K562 (cell line): ENCODE measurements at regions not wholly inside any gene's neighbourhood (a gene's known extent, or its start where the extent isn't known, plus 50 kb on each side); places are given as distances from the start of the nearest gene placed in this dataset.

Experiments
- ATF3 ChIP-seq, 2 experiments: fragments of 450-650 bp in 1 of 2; sonication (generic) in 1 of 2; formaldehyde crosslinking in 1 of 2; IDR thresholded peaks in 1 of 2; conservative IDR thresholded peaks in 1 of 2; 2 replicates each; pipeline versions ENCODE4 v1.6.1 to v1.8.1; 2016 to 2023; ENCODE audit warnings: mild to moderate bottlenecking in 2 of 2, moderate library complexity in 2 of 2, inconsistent platforms in 1 of 2, missing genetic modification reagents in 1 of 2
- C11orf30 ChIP-seq: fragments of 450-650 bp; IDR thresholded peaks from 2 replicates; pipeline ENCODE4 v1.6.1; 2016; ENCODE audit warnings: low read depth, mild to moderate bottlenecking
- ETS1 ChIP-seq: conservative IDR thresholded peaks from 2 replicates; pipeline ENCODE4 v1.6.1; 2011; ENCODE audit warnings: low read depth, mild to moderate bottlenecking, low read length; ENCODE audit not compliant: control insufficient read depth
- FIP1L1 ChIP-seq: fragments of 200-400 bp; formaldehyde crosslinking; IDR thresholded peaks from 2 replicates; pipeline ENCODE4 v1.6.1; 2018; ENCODE audit warnings: mild to moderate bottlenecking, low read depth, low read length; ENCODE audit not compliant: poor library complexity, severe bottlenecking
- FOXA3 ChIP-seq, 2 experiments: fragments of 450-650 bp in 1 of 2; sonication (generic) in 1 of 2; formaldehyde crosslinking; IDR thresholded peaks in 1 of 2; conservative IDR thresholded peaks in 1 of 2; 2 replicates each; pipeline versions ENCODE4 v1.4.0 to v1.8.0; 2020 to 2022; ENCODE audit warnings: mild to moderate bottlenecking in 2 of 2, missing genetic modification reagents in 1 of 2
- FOXK1 ChIP-seq: sonication (generic); formaldehyde crosslinking; IDR thresholded peaks from 2 replicates; pipeline ENCODE4 v1.8.0; 2022; ENCODE audit warnings: missing genetic modification reagents, mild to moderate bottlenecking, borderline replicate concordance
- FOXP4 ChIP-seq: sonication (generic); formaldehyde crosslinking; IDR thresholded peaks from 2 replicates; pipeline ENCODE4 v1.8.0; 2022; ENCODE audit warnings: mild to moderate bottlenecking, missing genetic modification reagents, borderline replicate concordance
- MAFF ChIP-seq: IDR thresholded peaks from 2 replicates; pipeline ENCODE4 v1.6.1; 2012; ENCODE audit warnings: low read length, improper control_type of control experiment
- MCM2 ChIP-seq: fragments of 450-650 bp; IDR thresholded peaks from 2 replicates; pipeline ENCODE4 v1.6.1; 2017; ENCODE audit warnings: low read depth, mild to moderate bottlenecking
- MECOM ChIP-seq: fragments of 250-450 bp; sonication (Bioruptor Pico); IDR thresholded peaks from 2 replicates; pipeline ENCODE4 v1.8.0; 2022; ENCODE audit warnings: inconsistent platforms
- MED1 ChIP-seq: sonication (generic); formaldehyde crosslinking; IDR thresholded peaks from 2 replicates; pipeline ENCODE4 v1.8.1; 2023; ENCODE audit warnings: missing genetic modification reagents, borderline replicate concordance
- NCOA1 ChIP-seq: fragments of 450-650 bp; IDR thresholded peaks from 2 replicates; pipeline ENCODE4 v1.6.1; 2016; ENCODE audit warnings: low read depth
- NEUROD1 ChIP-seq: fragments of 150-350 bp; IDR thresholded peaks from 2 replicates; pipeline ENCODE4 v1.6.1; 2014; ENCODE audit warnings: borderline replicate concordance, low read length, low read depth; ENCODE audit not compliant: partially characterized antibody
- PATZ1 ChIP-seq: fragments of 250-450 bp; sonication (Bioruptor Pico); IDR thresholded peaks from 2 replicates; pipeline ENCODE4 v1.5.0; 2020; ENCODE audit warnings: mild to moderate bottlenecking, borderline replicate concordance
- TCF7L2 ChIP-seq: fragments of 150-350 bp; IDR thresholded peaks from 2 replicates; pipeline ENCODE4 v1.6.1; 2016; ENCODE audit warnings: low read depth, mild to moderate bottlenecking, low read length, moderate library complexity
- ZKSCAN3 ChIP-seq: fragments of 250-450 bp; sonication (Bioruptor Pico); IDR thresholded peaks from 2 replicates; pipeline ENCODE4 v1.4.0; 2020
- ZNF316 ChIP-seq: fragments of 450-650 bp; IDR thresholded peaks from 2 replicates; pipeline ENCODE4 v1.6.1; 2016
- TF ChIP-seq, protein P1 (sequence below): fragments of 450-650 bp; formaldehyde crosslinking; IDR thresholded peaks from 2 replicates; pipeline ENCODE4 v1.4.0; 2020; ENCODE audit warnings: mild to moderate bottlenecking, moderate library complexity

- no peak for TF ChIP-seq FOXP4 (CRISPR knock-in tag)
- no peak for TF ChIP-seq ZKSCAN3 (CRISPR knock-in tag)
- TF ChIP-seq FIP1L1 = no peak
- TF ChIP-seq MED1 = no peak
- TF ChIP-seq TCF7L2 = no peak
- no peak for TF ChIP-seq FOXA3 (CRISPR knock-in tag; conservative IDR thresholded peaks at IDR 0.05 in 1 of 2, IDR thresholded peaks at IDR 0.05 in 1 of 2)
- peak; percentile 34 for TF ChIP-seq C11orf30
- TF ChIP-seq MECOM (CRISPR knock-in tag) = peak; percentile 96
- TF ChIP-seq MAFF = peak; percentile 4; the same call in 1 of the 2 replicates
- TF ChIP-seq FOXK1 = no peak
- TF ChIP-seq NEUROD1 = no peak
- TF ChIP-seq, protein P1, sequence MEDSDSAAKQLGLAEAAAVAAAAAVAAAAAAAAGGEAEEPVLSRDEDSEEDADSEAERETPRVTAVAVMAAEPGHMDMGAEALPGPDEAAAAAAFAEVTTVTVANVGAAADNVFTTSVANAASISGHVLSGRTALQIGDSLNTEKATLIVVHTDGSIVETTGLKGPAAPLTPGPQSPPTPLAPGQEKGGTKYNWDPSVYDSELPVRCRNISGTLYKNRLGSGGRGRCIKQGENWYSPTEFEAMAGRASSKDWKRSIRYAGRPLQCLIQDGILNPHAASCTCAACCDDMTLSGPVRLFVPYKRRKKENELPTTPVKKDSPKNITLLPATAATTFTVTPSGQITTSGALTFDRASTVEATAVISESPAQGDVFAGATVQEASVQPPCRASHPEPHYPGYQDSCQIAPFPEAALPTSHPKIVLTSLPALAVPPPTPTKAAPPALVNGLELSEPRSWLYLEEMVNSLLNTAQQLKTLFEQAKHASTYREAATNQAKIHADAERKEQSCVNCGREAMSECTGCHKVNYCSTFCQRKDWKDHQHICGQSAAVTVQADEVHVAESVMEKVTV (CRISPR knock-in tag) = no peak
- TF ChIP-seq ZNF316 = peak; percentile 71
- TF ChIP-seq MCM2 = no peak
- no peak for TF ChIP-seq ETS1
- TF ChIP-seq ATF3 (IDR thresholded peaks at IDR 0.05) = peak; percentile 50
- no peak for TF ChIP-seq ATF3 (CRISPR knock-in tag; conservative IDR thresholded peaks at IDR 0.05)
- TF ChIP-seq NCOA1 = no peak
- TF ChIP-seq PATZ1 (CRISPR knock-in tag) = no peak
Measured at GRCh38 chr5:36417221-36417620, 115.5 kb upstream of the RANBP3L start (continued).
